ENCODE measurements at regions not wholly inside any gene's neighbourhood (a gene's known extent, or its start where the extent isn't known, plus 50 kb on each side); places are given as distances from the start of the nearest gene placed in this dataset.
"Not testable (repeated sequence)": the region's sequence is repeated elsewhere in the genome, so short reads cannot be mapped to it uniquely, and the experiment has no call there.

DNA sequence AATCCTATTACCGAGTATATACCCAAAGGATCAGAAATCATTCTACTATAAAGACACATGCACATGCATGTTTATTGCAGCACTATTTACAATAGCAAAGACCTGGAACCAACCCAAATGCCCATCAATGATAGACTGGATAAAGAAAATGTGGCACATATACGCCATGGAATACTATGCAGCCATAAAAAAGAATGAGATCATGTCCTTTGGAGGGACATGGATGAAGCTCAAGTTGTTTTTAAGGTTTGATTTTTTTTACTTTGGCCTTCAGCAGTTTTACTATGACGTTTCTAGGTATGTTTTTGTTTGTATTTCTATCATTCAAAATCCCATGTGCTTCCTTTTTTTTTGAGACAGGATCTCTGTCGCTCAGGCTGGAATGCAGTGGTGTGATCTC, 265.8 kb downstream of the SETD4 start:
- TF ChIP-seq, protein P1, sequence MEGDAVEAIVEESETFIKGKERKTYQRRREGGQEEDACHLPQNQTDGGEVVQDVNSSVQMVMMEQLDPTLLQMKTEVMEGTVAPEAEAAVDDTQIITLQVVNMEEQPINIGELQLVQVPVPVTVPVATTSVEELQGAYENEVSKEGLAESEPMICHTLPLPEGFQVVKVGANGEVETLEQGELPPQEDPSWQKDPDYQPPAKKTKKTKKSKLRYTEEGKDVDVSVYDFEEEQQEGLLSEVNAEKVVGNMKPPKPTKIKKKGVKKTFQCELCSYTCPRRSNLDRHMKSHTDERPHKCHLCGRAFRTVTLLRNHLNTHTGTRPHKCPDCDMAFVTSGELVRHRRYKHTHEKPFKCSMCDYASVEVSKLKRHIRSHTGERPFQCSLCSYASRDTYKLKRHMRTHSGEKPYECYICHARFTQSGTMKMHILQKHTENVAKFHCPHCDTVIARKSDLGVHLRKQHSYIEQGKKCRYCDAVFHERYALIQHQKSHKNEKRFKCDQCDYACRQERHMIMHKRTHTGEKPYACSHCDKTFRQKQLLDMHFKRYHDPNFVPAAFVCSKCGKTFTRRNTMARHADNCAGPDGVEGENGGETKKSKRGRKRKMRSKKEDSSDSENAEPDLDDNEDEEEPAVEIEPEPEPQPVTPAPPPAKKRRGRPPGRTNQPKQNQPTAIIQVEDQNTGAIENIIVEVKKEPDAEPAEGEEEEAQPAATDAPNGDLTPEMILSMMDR (conservative IDR thresholded peaks at IDR 0.05; ENCODE audit: low read length): not testable (repeated sequence)
- not testable (repeated sequence) for TF ChIP-seq EZH2phosphoT487 (IDR thresholded peaks at IDR 0.05; ENCODE audit: borderline replicate concordance)
